HG02885 (cell line): ENCODE measurements at regions not wholly inside any gene's neighbourhood (a gene's known extent, or its start where the extent isn't known, plus 50 kb on each side); places are given as distances from the start of the nearest gene placed in this dataset.

Experiments
- ATAC-seq: cut with Tn5 transposase; IDR thresholded peaks from one replicate; pipeline ENCODE4 v1.9.1; 2021; ENCODE audit warnings: mild to moderate bottlenecking; ENCODE audit not compliant: unreplicated experiment, poor library complexity

- ATAC-seq = no peak
Observed at GRCh38 chr5:74919487-74919886, 53.3 kb upstream of the FAM169A start.

- ATAC-seq = no peak
Observed at GRCh38 chr5:74919041-74919440, 52.9 kb upstream of the FAM169A start.

DNA sequence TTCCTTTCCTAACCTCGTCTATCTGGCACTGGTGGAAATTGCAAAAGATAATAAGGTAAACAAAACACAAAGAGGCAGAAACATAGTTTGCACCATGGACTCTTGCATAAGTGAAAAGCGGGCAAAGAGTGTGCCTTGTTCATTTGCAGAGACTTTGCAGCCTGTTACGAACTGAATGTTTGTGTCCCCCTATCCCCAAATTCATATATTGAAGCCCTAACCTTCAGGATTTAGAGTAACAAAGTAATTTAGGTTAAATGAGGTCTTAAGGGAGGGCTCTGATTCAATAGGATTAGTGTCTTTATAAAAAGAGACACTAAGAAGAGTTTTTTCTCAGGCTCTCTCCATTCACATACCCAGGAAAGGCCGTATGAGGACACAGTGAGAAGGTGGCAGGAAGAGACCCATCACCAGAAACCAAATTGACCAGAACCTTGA, 52.1 kb upstream of the FAM169A start:
- no peak for ATAC-seq

- ATAC-seq = no peak
Observed at GRCh38 chr5:74916831-74917710, 50.9 kb upstream of the FAM169A start.
